Brain microvascular endothelial cell (primary cell): ENCODE measurements at regions not wholly inside any gene's neighbourhood (a gene's known extent, or its start where the extent isn't known, plus 50 kb on each side); places are given as distances from the start of the nearest gene placed in this dataset.
A peak's percentile ranks its signal among the peaks of the same experiment; 100 is the strongest.

Source experiments
- DNase-seq: peaks from one replicate; pipeline ENCODE4 v3.0.0-alpha.2; 2020
- H3K27ac ChIP-seq: fragments of 250-450 bp; sonication (Bioruptor Pico); 2 replicates; pipeline ENCODE4 v1.5.1; 2020; ENCODE audit warnings: mild to moderate bottlenecking, moderate library complexity
- H3K27me3 ChIP-seq: fragments of 250-450 bp; sonication (Bioruptor Pico); replicated peaks from 2 replicates; pipeline ENCODE4 v1.5.1; 2020; ENCODE audit warnings: mild to moderate bottlenecking
- H3K36me3 ChIP-seq: fragments of 250-450 bp; sonication (Bioruptor Pico); replicated peaks from 2 replicates; pipeline ENCODE4 v1.5.1; 2020; ENCODE audit warnings: mild to moderate bottlenecking
- H3K4me3 ChIP-seq: 2 replicates; pipeline ENCODE4 v1.5.1; 2011; ENCODE audit warnings: low read depth, mild to moderate bottlenecking, control low read depth, low read length, moderate library complexity
- in situ Hi-C: cut with HindIII; loops from 2 replicates; pipeline ENCODE4 v1.10.0; 2017; ENCODE audit warnings: low sequenced_read_pairs, low pct_ligation_motif_present
- TF ChIP-seq, protein P1 (sequence below): IDR thresholded peaks from 2 replicates; pipeline ENCODE4 v1.5.1; 2011; ENCODE audit warnings: low read depth, mild to moderate bottlenecking, moderate library complexity, low read length, control low read depth, inconsistent platforms; ENCODE audit errors: missing control alignments

DNA sequence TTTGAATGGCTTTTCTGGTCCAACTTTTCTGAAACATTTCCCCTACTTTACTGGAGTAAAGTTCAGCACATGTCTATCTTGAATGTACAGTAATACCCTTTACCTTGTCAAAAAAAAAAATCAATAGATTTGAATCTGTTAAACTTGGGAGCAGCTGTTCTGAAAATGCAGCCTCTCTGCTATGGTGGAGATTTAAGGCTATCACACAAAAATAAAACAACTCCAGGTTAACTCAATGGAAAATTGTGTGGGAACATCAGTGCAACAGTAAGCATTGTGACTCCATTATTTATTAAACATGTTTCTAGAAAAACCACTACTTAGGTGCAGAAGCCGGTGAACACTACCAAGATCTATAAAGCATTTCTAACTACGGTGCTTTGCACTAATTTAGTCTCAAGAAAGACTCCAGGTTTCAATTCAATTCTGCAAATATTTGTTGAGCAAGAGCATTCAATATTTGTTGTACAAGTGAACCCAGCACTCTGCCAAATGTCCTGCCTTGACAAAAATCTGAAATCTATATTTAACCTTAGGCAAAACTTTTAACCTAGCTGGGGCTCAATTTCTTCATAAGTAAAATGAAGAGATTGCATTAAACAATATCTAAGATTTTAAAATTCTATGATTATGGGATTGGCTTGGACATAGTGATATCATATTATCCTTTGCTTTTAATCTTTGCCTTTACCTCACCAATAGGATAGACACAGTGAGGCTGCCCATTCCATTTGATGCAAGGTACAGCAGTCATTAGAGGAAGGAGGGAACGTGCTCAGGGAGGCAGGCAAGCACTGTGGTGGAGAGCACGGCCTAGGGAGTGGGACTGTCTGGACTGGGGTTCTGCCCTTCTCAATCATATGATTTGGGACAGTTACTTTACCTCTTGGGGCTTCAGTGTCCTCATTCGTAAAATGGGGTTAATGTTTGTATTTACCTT, 155.2 kb downstream of the KITLG start:
- in situ Hi-C loops, result no loop called here
- Histone ChIP-seq H3K27me3 (no peaks in the 10 kb centered on the region), H3K27ac (no peak overlapping the region), H3K4me3 (no peak overlapping the region), H3K36me3 (no peaks in the 10 kb centered on the region)
- no peak for DNase-seq
- TF ChIP-seq, protein P1, sequence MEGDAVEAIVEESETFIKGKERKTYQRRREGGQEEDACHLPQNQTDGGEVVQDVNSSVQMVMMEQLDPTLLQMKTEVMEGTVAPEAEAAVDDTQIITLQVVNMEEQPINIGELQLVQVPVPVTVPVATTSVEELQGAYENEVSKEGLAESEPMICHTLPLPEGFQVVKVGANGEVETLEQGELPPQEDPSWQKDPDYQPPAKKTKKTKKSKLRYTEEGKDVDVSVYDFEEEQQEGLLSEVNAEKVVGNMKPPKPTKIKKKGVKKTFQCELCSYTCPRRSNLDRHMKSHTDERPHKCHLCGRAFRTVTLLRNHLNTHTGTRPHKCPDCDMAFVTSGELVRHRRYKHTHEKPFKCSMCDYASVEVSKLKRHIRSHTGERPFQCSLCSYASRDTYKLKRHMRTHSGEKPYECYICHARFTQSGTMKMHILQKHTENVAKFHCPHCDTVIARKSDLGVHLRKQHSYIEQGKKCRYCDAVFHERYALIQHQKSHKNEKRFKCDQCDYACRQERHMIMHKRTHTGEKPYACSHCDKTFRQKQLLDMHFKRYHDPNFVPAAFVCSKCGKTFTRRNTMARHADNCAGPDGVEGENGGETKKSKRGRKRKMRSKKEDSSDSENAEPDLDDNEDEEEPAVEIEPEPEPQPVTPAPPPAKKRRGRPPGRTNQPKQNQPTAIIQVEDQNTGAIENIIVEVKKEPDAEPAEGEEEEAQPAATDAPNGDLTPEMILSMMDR, result no peak

DNA sequence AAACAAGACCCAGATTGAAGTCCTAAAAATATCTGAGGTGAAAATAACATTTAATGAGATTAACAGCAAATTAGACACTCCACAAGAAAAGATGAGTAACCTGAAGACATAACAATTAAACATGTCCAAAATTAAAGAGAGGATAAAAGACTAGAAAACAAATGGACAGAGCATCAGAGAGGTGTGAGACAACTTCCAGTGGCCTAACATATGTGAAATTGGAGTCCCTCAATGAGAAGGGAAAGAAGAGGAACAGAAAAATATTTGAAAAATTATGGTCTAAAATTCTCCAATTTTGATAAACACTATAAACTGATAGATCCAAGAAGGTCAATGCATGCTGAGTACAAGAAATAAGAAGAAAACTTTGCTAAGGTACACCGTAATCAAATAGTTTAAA, 151.9 kb downstream of the KITLG start:
- no peak overlapping the region for H3K27ac ChIP-seq
- H3K36me3 ChIP-seq, result no peaks in the 10 kb centered on the region
- in situ Hi-C loops, result no loop called here
- H3K27me3 ChIP-seq, result no peaks in the 10 kb centered on the region
- no peak overlapping the region for H3K4me3 ChIP-seq
- TF ChIP-seq, protein P1, result no peak
- DNase-seq, result no peak

DNA sequence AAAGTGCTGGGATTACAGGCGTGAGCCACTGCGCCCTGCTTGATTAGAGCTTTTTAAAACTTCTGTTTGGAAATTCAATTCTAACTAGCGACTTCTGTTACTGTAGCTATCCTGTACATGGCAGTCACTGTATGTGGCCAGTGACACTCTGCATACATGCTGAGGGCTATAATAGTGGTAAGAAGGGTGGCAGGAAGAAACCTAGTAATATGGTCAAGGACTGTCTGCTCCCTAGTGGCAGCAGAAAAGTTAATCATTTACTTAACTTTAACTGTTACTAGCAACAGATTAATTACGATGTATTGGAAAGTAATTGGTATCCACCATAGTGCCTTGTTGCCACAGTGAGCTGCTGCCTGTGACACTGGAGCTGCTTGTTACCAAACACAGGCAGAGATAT, 149.0 kb downstream of the KITLG start:
- TF ChIP-seq, protein P1, result no peak
- in situ Hi-C loops, result no loop called here
- Histone ChIP-seq H3K27ac (no peak overlapping the region), H3K36me3 (no peaks in the 10 kb centered on the region), H3K27me3 (no peaks in the 10 kb centered on the region), H3K4me3 (no peak overlapping the region)
- DNase-seq, result no peak

DNA sequence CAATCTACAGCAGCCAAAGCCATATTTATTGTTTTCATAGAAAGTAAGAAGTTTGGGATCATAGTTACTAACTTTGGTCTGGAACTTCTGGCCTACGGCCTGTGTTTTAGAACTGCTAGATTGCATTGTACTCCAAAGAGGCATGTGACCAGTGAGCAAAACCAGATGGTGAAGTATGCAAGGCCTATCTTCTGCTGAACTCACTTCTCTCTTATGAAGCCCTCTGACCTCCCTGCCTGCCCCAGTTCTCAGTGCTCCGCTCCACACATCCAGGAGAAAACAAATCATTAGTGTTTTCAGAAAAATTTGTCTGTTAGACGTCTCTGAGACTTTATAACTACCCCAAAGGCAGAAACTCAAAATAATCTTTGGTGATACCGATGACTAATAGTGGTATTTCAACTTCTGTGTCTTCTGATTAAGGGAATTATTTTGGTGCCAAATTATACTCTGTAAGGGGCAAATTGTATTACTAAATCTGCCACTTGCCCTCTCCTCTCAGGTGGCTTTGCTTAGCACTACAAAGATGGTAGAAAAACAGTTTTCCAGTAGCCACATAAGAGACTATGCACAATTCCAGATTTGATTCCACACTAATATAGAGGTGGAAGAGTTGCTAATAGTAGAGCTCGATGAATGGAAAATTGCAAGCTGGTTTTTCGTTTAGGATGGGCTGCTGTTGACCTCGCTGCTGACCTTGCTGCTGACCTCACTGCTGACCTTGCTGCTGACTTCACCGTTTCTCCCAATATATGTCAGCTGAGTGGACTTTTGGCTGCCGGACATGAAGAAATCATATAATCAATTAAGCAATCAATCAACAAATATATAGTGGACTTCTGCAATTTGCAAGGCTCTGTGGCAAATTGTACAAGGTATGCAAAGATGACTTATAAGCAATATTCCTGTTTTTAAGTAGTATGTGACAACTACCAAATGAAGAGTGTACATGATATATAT, 147.5 kb downstream of the KITLG start:
- Histone ChIP-seq H3K4me3 (no peak overlapping the region), H3K36me3 (no peaks in the 10 kb centered on the region), H3K27me3 (no peaks in the 10 kb centered on the region), H3K27ac (peak overlapping the region; percentile 15)
- in situ Hi-C loops, result no loop called here
- DNase-seq, result no peak
- TF ChIP-seq, protein P1, result no peak

DNA sequence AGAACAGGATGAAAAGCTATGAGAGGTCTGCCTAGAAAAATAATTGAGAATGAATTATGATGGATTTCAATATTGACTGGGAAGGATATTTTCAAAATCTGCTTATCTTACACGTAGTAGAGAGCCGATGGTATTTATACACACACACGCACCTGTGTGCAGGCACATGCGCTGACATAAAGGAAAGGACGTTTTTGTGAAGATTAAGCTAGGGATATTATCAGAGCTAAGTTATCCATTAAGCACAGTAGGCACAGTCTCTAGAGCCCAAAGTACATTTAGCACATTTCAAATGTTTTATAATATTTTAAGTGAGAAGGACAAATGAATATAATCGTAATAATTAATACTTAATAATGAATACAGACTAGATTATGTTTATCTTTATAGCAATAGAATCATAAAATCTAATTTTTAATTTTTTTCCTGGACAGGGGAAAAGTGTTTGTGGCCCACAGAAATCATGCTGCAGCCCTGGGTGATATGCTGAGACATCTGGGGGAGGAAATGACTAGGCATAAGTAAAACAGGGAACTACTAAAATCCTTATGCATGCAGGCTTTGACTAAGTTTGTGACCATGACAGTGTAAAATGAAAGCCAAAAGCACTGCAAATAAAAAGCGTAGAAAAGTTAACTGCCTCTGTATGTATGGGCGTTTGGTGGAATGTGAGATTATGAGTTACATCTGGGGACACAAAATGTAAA, 146.1 kb downstream of the KITLG start:
- TF ChIP-seq, protein P1, result no peak
- DNase-seq, result no peak
- H3K27me3 ChIP-seq, result no peaks in the 10 kb centered on the region
- in situ Hi-C loops, result no loop called here
- H3K36me3 ChIP-seq, result no peaks in the 10 kb centered on the region
- H3K4me3 ChIP-seq, result no peak overlapping the region
- H3K27ac ChIP-seq, result peak overlapping the region; percentile 64
